Central memory CD8-positive, alpha-beta T cell (primary cell): ENCODE measurements at regions not wholly inside any gene's neighbourhood (a gene's known extent, or its start where the extent isn't known, plus 50 kb on each side); places are given as distances from the start of the nearest gene placed in this dataset.

Source experiments
- ATAC-seq: fragments of 150-1000 bp; cut with Tn5 transposase; replicated peaks from 2 replicates; pipeline ENCODE4 v1.10.0; 2022; ENCODE audit warnings: mild to moderate bottlenecking, moderate FRiP score, moderate number of reproducible peaks; ENCODE audit not compliant: poor library complexity, severe bottlenecking; ENCODE audit errors: extremely low read depth
- DNase-seq, 2 donors: peaks; one replicate each; pipeline ENCODE4 v3.0.0; 2021; ENCODE audit warnings: low spot score in 2 of 2
- H3K27ac Mint-ChIP-seq: one replicate; pipeline ENCODE4 v1.8.0; 2022; ENCODE audit warnings: low read depth, mild to moderate bottlenecking, moderate library complexity, mixed read lengths
- H3K27me3 Mint-ChIP-seq: one replicate; pipeline ENCODE4 v1.8.0; 2022; ENCODE audit warnings: mixed read lengths
- H3K36me3 Mint-ChIP-seq: one replicate; pipeline ENCODE4 v1.8.0; 2022; ENCODE audit warnings: mild to moderate bottlenecking, moderate library complexity, mixed read lengths; ENCODE audit not compliant: insufficient read depth
- H3K4me1 Mint-ChIP-seq: one replicate; pipeline ENCODE4 v1.8.0; 2022; ENCODE audit warnings: mixed read lengths
- H3K4me3 Mint-ChIP-seq: one replicate; pipeline ENCODE4 v1.8.0; 2022; ENCODE audit warnings: mild to moderate bottlenecking, moderate library complexity, mixed read lengths
- H3K9me3 Mint-ChIP-seq: one replicate; pipeline ENCODE4 v1.8.0; 2022; ENCODE audit warnings: mixed read lengths

DNA sequence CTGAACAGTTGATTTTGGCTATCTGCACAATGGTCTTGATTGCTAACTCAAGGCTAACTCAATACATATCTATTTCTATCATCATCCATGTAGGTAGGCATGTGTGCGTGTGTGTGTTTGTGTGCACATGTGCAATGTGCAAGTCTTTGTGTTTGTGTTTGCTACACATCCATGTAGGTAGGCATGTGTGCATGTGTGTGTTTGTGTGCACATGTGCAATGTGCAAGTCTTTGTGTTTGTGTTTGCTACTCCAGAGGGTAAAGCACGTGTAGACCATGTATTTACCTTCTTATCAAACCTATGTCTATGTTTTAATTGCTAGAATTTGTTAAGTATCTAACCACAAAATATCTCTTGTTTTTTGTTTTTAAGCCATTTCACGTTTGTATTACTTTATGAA, 962.6 kb downstream of the LRFN5 start:
- H3K27ac Mint-ChIP-seq = no peak overlapping the region
- no peak overlapping the region for H3K4me3 Mint-ChIP-seq
- DNase-seq (no peak), ATAC-seq (no peak)
- no peaks in the 10 kb centered on the region for H3K27me3 Mint-ChIP-seq
- H3K9me3 Mint-ChIP-seq = peaks cover 25% of the 10 kb centered on the region
- no peaks in the 10 kb centered on the region for H3K4me1 Mint-ChIP-seq
- H3K36me3 Mint-ChIP-seq = no peaks in the 10 kb centered on the region

DNA sequence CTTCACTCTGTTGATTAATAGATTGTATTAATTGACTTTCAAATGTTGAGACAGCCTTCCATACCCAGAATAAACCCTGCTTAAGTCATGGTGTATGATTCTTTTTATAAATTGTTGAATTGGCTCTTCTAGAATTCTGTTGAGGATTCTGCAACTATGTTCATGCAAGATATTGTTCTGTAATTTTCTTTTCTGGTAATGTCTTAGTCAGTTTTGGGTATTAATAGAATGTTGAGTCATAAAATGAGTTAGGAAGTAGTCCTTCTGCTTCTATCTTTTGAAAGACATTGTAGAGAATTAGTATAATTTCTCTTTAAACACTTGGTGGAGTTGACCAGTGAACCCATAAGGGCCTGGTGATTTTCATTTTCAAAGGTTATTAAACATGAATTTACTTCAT, 958.9 kb downstream of the LRFN5 start:
- H3K27ac Mint-ChIP-seq = no peak overlapping the region
- no peak overlapping the region for H3K4me3 Mint-ChIP-seq
- DNase-seq (no peak), ATAC-seq (no peak)
- no peaks in the 10 kb centered on the region for H3K4me1 Mint-ChIP-seq
- no peaks in the 10 kb centered on the region for H3K36me3 Mint-ChIP-seq
- H3K9me3 Mint-ChIP-seq = peaks cover 31% of the 10 kb centered on the region
- no peaks in the 10 kb centered on the region for H3K27me3 Mint-ChIP-seq

DNA sequence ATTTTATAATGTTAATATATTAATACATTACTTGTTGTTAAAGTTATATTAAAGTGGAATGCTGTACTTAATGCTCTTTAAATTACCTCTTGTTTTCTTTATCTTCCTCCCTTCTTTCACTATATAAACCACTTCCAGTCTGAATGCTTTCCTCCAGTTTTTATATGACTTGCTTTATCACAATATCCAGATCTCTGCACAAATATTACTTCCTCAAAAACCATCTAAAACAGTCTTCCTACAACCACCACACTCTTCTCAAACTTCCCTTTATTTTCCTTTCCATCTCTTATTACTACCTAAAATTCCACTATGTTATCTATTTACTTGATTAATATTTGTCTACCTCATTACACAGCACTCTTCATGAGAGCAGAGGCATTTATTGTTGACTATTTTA, 956.6 kb downstream of the LRFN5 start:
- Mint-ChIP-seq H3K27me3 (no peaks in the 10 kb centered on the region), H3K9me3 (peaks cover 27% of the 10 kb centered on the region), H3K4me3 (no peak overlapping the region), H3K27ac (no peak overlapping the region), H3K4me1 (no peaks in the 10 kb centered on the region), H3K36me3 (no peaks in the 10 kb centered on the region)
- ATAC-seq = no peak
- no peak for DNase-seq

DNA sequence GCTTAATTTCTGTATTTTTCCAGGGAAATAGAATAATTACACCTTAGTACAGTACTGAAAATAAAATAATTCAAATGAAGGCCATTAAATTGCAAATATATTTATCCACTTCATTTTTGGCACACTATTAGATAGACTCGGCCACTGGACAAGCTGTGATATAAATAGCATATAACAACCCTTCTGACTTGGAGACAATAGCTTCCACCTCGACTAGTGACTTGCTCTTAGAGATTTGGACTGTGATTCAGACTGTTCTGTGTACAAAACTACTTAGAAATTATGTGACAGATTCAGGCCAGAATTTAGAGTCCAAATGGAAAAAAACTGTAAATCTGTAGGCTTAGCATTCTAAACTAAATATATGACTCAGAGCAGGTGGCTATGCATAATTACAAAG, 949.9 kb downstream of the LRFN5 start:
- ATAC-seq = no peak
- no peak for DNase-seq
- Mint-ChIP-seq H3K27ac (no peak overlapping the region), H3K27me3 (no peaks in the 10 kb centered on the region), H3K36me3 (no peaks in the 10 kb centered on the region), H3K4me3 (no peak overlapping the region), H3K4me1 (no peaks in the 10 kb centered on the region), H3K9me3 (peaks cover 24% of the 10 kb centered on the region)

DNA sequence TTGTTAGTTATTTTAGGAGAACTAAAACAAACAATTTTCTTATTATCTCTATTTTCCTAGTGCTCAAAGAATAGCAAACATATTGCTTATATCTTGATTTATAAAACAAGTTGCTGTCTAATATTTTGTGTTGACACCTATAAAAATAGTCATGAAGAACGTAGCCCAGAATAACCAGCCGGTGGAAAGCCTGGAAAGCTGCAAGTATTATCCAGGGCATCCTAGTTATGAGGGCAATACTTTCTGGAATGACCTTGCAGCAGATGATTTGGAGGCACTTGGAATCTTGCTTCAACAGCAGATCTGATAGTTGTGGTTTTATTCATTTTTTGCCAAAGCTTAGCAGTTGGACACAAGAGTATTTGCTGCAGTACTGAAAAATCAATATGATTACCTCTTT, 948.7 kb downstream of the LRFN5 start:
- no peaks in the 10 kb centered on the region for H3K36me3 Mint-ChIP-seq
- H3K27me3 Mint-ChIP-seq = no peaks in the 10 kb centered on the region
- no peak overlapping the region for H3K4me3 Mint-ChIP-seq
- H3K27ac Mint-ChIP-seq = no peak overlapping the region
- no peak for ATAC-seq
- H3K4me1 Mint-ChIP-seq = no peaks in the 10 kb centered on the region
- H3K9me3 Mint-ChIP-seq = peaks cover 26% of the 10 kb centered on the region
- no peak for DNase-seq

DNA sequence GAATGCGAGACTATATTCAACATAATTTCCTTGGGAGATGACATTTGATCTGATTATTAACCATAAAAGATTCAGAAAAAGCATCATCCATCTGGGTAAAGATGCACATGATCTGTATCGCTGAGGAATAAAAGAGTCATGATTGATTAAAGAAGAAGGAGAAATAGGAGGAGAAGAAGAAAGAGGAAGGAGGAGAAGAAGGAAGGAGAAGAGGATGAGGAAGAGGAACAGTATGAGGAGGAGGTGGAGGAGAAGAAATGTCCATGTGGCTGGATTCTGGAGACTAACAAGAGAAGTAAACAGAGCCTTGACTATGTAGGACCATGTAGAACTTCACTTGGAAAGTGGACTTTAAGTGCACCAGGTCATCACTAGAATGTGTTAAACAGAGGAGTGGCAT, 947.4 kb downstream of the LRFN5 start:
- H3K36me3 Mint-ChIP-seq = no peaks in the 10 kb centered on the region
- no peak overlapping the region for H3K4me3 Mint-ChIP-seq
- H3K27me3 Mint-ChIP-seq = no peaks in the 10 kb centered on the region
- ATAC-seq (no peak), DNase-seq (no peak)
- H3K9me3 Mint-ChIP-seq = peaks cover 31% of the 10 kb centered on the region
- H3K27ac Mint-ChIP-seq = no peak overlapping the region
- no peaks in the 10 kb centered on the region for H3K4me1 Mint-ChIP-seq

DNA sequence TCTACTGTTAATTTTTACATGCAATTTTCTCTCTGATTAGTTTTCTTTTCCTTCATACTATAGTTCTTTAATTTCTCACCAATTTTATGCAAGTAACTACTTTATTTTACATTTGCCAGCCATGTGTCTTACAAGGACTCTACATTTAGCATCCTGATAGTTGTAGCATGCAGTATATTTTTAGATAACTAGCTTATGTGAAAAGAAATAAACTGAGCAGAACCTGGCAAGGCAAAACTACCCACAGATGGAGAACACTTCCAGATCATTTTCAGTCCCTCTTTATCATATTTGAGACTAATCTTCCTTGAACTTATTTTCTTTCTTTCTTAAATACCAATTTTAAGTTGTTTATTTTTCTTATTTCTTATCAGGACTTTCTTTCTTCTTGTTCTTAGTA, 943.6 kb downstream of the LRFN5 start:
- no peak overlapping the region for H3K27ac Mint-ChIP-seq

DNA sequence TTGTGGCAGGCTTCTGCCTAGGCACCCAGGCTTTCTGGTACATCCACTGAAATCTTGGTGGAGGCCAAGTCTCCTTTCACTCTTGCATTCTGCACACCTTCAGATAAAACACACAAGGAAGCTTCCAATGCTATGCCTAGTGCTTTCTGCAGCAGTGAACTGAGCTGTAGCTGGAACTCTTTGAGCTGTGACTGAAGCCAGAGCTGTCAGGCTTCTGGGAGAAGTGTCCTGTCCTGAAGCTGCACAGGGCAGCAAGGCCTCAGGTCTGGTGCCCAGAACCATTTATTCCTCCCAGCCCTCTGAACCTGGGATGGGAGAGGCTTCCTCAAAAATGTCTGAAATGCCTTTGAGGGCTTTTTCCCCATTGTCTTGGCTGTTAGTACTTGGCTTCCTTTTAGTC, 941.7 kb downstream of the LRFN5 start:
- no peak overlapping the region for H3K4me3 Mint-ChIP-seq
- H3K9me3 Mint-ChIP-seq = peaks cover 28% of the 10 kb centered on the region
- H3K36me3 Mint-ChIP-seq = no peaks in the 10 kb centered on the region
- ATAC-seq (no peak), DNase-seq (no peak)
- no peaks in the 10 kb centered on the region for H3K27me3 Mint-ChIP-seq
- H3K27ac Mint-ChIP-seq = no peak overlapping the region
- no peaks in the 10 kb centered on the region for H3K4me1 Mint-ChIP-seq

More for the DNA sequence above, 943.6 kb downstream of the LRFN5 start:
- no peak for DNase-seq
- H3K27me3 Mint-ChIP-seq = no peaks in the 10 kb centered on the region
- H3K4me1 Mint-ChIP-seq = no peaks in the 10 kb centered on the region
- H3K9me3 Mint-ChIP-seq = peaks cover 36% of the 10 kb centered on the region
- H3K4me3 Mint-ChIP-seq = no peak overlapping the region
- no peak for ATAC-seq
- no peaks in the 10 kb centered on the region for H3K36me3 Mint-ChIP-seq

DNA sequence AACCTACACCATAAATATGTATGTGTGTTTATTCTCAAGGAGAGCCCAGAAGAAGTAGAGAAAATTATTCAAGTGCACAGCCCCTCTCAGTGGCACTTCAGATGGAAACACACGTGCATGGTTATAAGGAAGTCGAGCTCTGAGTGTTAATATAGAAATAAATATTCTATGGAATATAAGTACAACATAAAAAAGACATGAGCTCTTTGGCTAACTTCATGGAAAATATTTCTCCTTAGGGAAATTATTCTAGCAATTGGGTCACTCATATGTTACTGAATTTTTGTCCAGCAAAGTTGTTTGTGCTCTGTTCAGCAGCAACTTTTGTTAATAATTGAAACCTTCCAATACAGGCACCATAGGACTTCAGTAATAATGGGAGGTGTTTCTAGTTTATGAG, 939.0 kb downstream of the LRFN5 start:
- ATAC-seq = no peak

DNA sequence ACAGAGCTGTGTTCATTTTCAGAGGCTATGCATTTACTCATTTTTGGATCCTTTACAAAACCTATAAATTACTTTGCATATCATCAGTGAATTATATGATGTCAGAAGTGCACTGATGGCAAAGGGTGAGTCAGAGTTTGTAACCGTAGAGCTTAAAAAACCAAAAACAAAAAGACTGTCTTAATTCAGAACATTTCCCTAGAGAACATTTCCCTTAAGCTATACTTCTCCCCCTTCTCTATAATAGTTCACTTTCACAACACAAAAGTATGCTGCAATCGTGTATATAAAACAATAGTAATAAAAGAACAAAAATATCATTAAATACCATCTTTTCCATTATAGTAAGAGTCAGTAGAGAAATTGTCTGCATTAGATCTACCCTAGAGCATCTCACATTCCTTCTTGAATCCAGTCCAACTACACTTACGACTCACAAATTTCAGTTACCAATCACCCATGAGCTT, 934.9 kb downstream of the LRFN5 start:
- no peak for ATAC-seq
- H3K27me3 Mint-ChIP-seq = no peaks in the 10 kb centered on the region
- H3K9me3 Mint-ChIP-seq = peaks cover 6% of the 10 kb centered on the region
- DNase-seq = no peak
- no peaks in the 10 kb centered on the region for H3K36me3 Mint-ChIP-seq
- no peak overlapping the region for H3K27ac Mint-ChIP-seq
- no peak overlapping the region for H3K4me3 Mint-ChIP-seq
- H3K4me1 Mint-ChIP-seq = no peaks in the 10 kb centered on the region

More for the DNA sequence above, 939.0 kb downstream of the LRFN5 start:
- Mint-ChIP-seq H3K9me3 (peaks cover 22% of the 10 kb centered on the region), H3K36me3 (no peaks in the 10 kb centered on the region), H3K27me3 (no peaks in the 10 kb centered on the region), H3K4me1 (no peaks in the 10 kb centered on the region), H3K4me3 (no peak overlapping the region), H3K27ac (no peak overlapping the region)
- DNase-seq = no peak

DNA sequence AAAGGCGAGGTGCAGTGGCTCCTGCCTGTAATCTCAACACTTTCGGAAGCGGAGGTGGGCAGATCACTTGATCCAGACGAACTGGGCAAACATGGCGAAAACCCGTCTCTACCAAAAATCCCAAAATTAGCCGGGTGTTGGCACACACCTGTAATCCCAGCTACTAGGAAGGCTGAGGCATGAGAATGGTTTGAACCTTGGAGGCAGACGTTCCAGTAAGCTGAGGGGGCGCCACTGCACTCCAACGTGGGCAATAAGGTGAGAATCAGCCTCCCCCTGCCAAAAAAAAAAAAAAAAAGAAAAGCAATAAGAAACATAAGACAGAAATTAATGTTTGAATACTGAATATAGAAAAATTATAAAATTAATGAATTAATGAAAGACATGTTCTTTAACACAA, 928.7 kb downstream of the LRFN5 start:
- Mint-ChIP-seq H3K36me3 (no peaks in the 10 kb centered on the region), H3K4me3 (no peak overlapping the region), H3K27me3 (no peaks in the 10 kb centered on the region), H3K9me3 (peaks cover 9% of the 10 kb centered on the region), H3K4me1 (no peaks in the 10 kb centered on the region), H3K27ac (no peak overlapping the region)
- no peak for ATAC-seq
- DNase-seq = no peak

DNA sequence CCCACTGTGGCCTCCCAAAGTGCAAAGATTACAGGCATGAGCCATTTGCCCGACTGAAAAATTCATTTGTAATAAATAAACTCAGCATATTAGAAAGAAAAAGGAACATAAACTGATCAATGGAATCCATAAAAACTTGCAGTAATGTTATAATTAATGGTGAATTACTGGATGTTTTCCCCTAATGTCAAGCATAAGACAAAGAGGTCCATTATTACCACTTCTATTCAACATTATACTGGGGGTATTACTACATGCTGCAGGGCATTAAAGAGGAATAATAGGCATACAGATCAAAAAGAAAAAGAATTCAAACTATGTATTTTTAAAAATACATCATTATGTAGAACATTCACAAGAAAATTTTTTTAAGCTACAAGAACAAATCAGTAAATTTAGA, 926.8 kb downstream of the LRFN5 start:
- Mint-ChIP-seq H3K4me1 (no peaks in the 10 kb centered on the region), H3K36me3 (no peaks in the 10 kb centered on the region), H3K27ac (no peak overlapping the region), H3K27me3 (no peaks in the 10 kb centered on the region), H3K9me3 (peaks cover 9% of the 10 kb centered on the region), H3K4me3 (no peak overlapping the region)
- ATAC-seq = no peak
- DNase-seq = no peak

DNA sequence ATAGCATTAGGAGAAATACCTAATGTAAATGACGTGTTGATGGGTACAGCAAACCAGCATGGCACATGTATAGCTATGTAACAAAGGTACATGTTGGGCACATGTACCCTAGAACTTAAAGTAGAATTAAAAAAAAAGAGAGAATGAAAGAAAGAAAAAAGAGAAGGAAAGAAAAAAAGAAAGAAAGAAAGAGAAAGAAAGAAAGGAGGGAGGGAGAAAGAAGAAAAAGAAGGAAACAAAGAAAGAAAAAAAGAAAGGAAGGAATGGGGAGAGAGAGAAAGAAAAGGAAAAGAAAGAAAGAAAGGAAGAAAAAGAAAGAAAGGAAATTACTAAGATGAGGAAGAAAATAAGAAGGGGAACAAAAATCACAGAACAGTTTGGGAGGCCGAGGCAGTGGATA, 925.5 kb downstream of the LRFN5 start:
- peaks cover 9% of the 10 kb centered on the region for H3K9me3 Mint-ChIP-seq
- H3K4me3 Mint-ChIP-seq = no peak overlapping the region
- H3K4me1 Mint-ChIP-seq = no peaks in the 10 kb centered on the region
- DNase-seq (no peak), ATAC-seq (no peak)
- H3K27ac Mint-ChIP-seq = peak overlapping the region; percentile 33
- no peaks in the 10 kb centered on the region for H3K36me3 Mint-ChIP-seq
- H3K27me3 Mint-ChIP-seq = no peaks in the 10 kb centered on the region

DNA sequence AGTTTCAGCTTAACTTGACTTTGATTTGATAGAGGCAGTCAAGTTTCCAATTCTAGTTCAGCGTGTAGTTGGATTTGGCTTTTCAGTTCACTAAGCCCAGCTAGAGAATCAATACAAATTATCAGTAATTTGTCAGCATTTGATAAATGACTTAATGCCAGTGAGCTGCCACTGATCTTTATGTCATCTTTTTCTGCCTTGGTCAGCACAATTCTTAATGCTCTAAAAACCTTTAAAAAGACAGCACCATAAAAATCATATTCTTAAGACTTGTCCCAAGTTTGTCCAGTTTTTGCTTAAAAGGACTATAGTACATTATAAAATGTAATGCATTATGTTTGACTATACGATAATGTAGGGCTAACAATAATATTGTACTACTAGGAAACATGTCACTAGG, 920.5 kb downstream of the LRFN5 start:
- Mint-ChIP-seq H3K36me3 (no peaks in the 10 kb centered on the region), H3K9me3 (peaks cover 6% of the 10 kb centered on the region), H3K27me3 (no peaks in the 10 kb centered on the region), H3K27ac (no peak overlapping the region), H3K4me3 (no peak overlapping the region), H3K4me1 (no peaks in the 10 kb centered on the region)
- DNase-seq (no peak), ATAC-seq (no peak)
